GM18526 (cell line): ENCODE measurements at regions not wholly inside any gene's neighbourhood (a gene's known extent, or its start where the extent isn't known, plus 50 kb on each side); places are given as distances from the start of the nearest gene placed in this dataset.

Source experiments
- POLR2A ChIP-seq: IDR thresholded peaks from 3 replicates; pipeline ENCODE4 v1.6.1; 2011; ENCODE audit not compliant: insufficient read length; ENCODE audit errors: extremely low read depth

- TF ChIP-seq POLR2A = no peak
Measured at GRCh38 chr2:59734743-59735142, 818.7 kb downstream of the BCL11A start.

GRCh38 chr2:59733970-59734369, 819.5 kb downstream of the BCL11A start:
- no peak for TF ChIP-seq POLR2A

GRCh38 chr2:59733567-59733930, 819.9 kb downstream of the BCL11A start:
- no peak for TF ChIP-seq POLR2A

- TF ChIP-seq POLR2A = no peak
Measured at GRCh38 chr2:59732871-59733566, 820.4 kb downstream of the BCL11A start.

GRCh38 chr2:59727121-59727590, 826.3 kb downstream of the BCL11A start:
- no peak for TF ChIP-seq POLR2A

GRCh38 chr2:59726228-59727120, 827.0 kb downstream of the BCL11A start:
- no peak for TF ChIP-seq POLR2A

GRCh38 chr2:59724746-59725145, 828.7 kb downstream of the BCL11A start:
- no peak for TF ChIP-seq POLR2A

- no peak for TF ChIP-seq POLR2A
Measured at GRCh38 chr2:59720296-59720866, 833.1 kb downstream of the BCL11A start.

- no peak for TF ChIP-seq POLR2A
Measured at GRCh38 chr2:59713577-59713976, 839.9 kb downstream of the BCL11A start.

GRCh38 chr2:59711121-59711520, 842.3 kb downstream of the BCL11A start:
- TF ChIP-seq POLR2A = no peak

- no peak for TF ChIP-seq POLR2A
Measured at GRCh38 chr2:59706729-59707128, 846.7 kb downstream of the BCL11A start.

- no peak for TF ChIP-seq POLR2A
Measured at GRCh38 chr2:59703796-59704195, 849.7 kb downstream of the BCL11A start.

- no peak for TF ChIP-seq POLR2A
Measured at GRCh38 chr2:59702026-59702425, 851.4 kb downstream of the BCL11A start.

GRCh38 chr2:59701271-59701994, 852.0 kb downstream of the BCL11A start:
- TF ChIP-seq POLR2A = no peak

- no peak for TF ChIP-seq POLR2A
Measured at GRCh38 chr2:59694176-59694575, 859.3 kb downstream of the BCL11A start.
